ENCODE measurements at regions not wholly inside any gene's neighbourhood (a gene's known extent, or its start where the extent isn't known, plus 50 kb on each side); places are given as distances from the start of the nearest gene placed in this dataset.

- Mint-ChIP-seq H3K9me3 (peaks cover 0 to 17% (median 4%) of the 10 kb centered on the region in 3 donors), H3K27ac (no peak overlapping the region), H3K36me3 (peaks cover 2% of the 10 kb centered on the region), H3K27me3 (no peaks in the 10 kb centered on the region), H3K4me3 (no peak overlapping the region), H3K4me1 (no peaks in the 10 kb centered on the region)
These were observed 99.8 kb upstream of the KIF5B start for GRCh38 chr10:32156031-32156495.

GRCh38 chr10:32155075-32155516, 98.9 kb upstream of the KIF5B start:
- Mint-ChIP-seq H3K4me3 (no peak overlapping the region), H3K9me3 (peaks cover 0 to 17% (median 4%) of the 10 kb centered on the region in 3 donors), H3K4me1 (no peaks in the 10 kb centered on the region), H3K36me3 (peaks cover 2% of the 10 kb centered on the region), H3K27me3 (no peaks in the 10 kb centered on the region), H3K27ac (no peak overlapping the region)

- no peaks in the 10 kb centered on the region for H3K27me3 Mint-ChIP-seq
- peaks cover 0 to 17% (median 4%) of the 10 kb centered on the region in 3 donors for H3K9me3 Mint-ChIP-seq
- H3K4me1 Mint-ChIP-seq = peaks cover 0 to 2% (median 0%) of the 10 kb centered on the region in 3 donors
- H3K4me3 Mint-ChIP-seq = no peak overlapping the region
- no peak overlapping the region for H3K27ac Mint-ChIP-seq
- H3K36me3 Mint-ChIP-seq = peaks cover 4% of the 10 kb centered on the region
These were observed 97.7 kb upstream of the KIF5B start for GRCh38 chr10:32153931-32154330.

GRCh38 chr10:32153252-32153651, 97.0 kb upstream of the KIF5B start:
- Mint-ChIP-seq H3K4me3 (no peak overlapping the region), H3K36me3 (peaks cover 4% of the 10 kb centered on the region), H3K27ac (no peak overlapping the region), H3K4me1 (peaks cover 0 to 2% (median 0%) of the 10 kb centered on the region in 3 donors), H3K27me3 (no peaks in the 10 kb centered on the region), H3K9me3 (peaks cover 0 to 17% (median 4%) of the 10 kb centered on the region in 3 donors)

GRCh38 chr10:32151871-32152270, 95.6 kb upstream of the KIF5B start:
- Mint-ChIP-seq H3K9me3 (peaks cover 0 to 17% (median 4%) of the 10 kb centered on the region in 3 donors), H3K27ac (no peak overlapping the region), H3K36me3 (peaks cover 9% of the 10 kb centered on the region), H3K4me1 (peaks cover 0 to 2% (median 0%) of the 10 kb centered on the region in 3 donors), H3K4me3 (no peak overlapping the region), H3K27me3 (no peaks in the 10 kb centered on the region)

GRCh38 chr10:32150532-32151101, 94.4 kb upstream of the KIF5B start:
- Mint-ChIP-seq H3K4me1 (peaks cover 0 to 2% (median 0%) of the 10 kb centered on the region in 3 donors), H3K27me3 (no peaks in the 10 kb centered on the region), H3K27ac (no peak overlapping the region)

GRCh38 chr10:32149252-32149955, 93.2 kb upstream of the KIF5B start:
- H3K4me1 Mint-ChIP-seq = peaks cover 0 to 2% (median 0%) of the 10 kb centered on the region in 3 donors
- H3K36me3 Mint-ChIP-seq = peaks cover 10% of the 10 kb centered on the region
- H3K27ac Mint-ChIP-seq = no peak overlapping the region
- no peak overlapping the region for H3K4me3 Mint-ChIP-seq
- no peaks in the 10 kb centered on the region for H3K27me3 Mint-ChIP-seq
- peaks cover 0 to 8% (median 4%) of the 10 kb centered on the region in 3 donors for H3K9me3 Mint-ChIP-seq

More at GRCh38 chr10:32150532-32151101, 94.4 kb upstream of the KIF5B start:
- no peak overlapping the region for H3K4me3 Mint-ChIP-seq
- H3K36me3 Mint-ChIP-seq = peaks cover 9% of the 10 kb centered on the region
- H3K9me3 Mint-ChIP-seq = peaks cover 0 to 15% (median 4%) of the 10 kb centered on the region in 3 donors

GRCh38 chr10:32148864-32149251, 92.6 kb upstream of the KIF5B start:
- Mint-ChIP-seq H3K9me3 (peaks cover 0 to 8% (median 4%) of the 10 kb centered on the region in 3 donors), H3K4me3 (no peak overlapping the region), H3K36me3 (peaks cover 10% of the 10 kb centered on the region), H3K27me3 (no peaks in the 10 kb centered on the region), H3K4me1 (peaks cover 0 to 2% (median 0%) of the 10 kb centered on the region in 3 donors), H3K27ac (no peak overlapping the region)

GRCh38 chr10:32147730-32148129, 91.5 kb upstream of the KIF5B start:
- H3K27me3 Mint-ChIP-seq = no peaks in the 10 kb centered on the region

GRCh38 chr10:32146166-32146565, 89.9 kb upstream of the KIF5B start:
- Mint-ChIP-seq H3K27me3 (no peaks in the 10 kb centered on the region), H3K27ac (no peak overlapping the region), H3K4me3 (no peak overlapping the region), H3K9me3 (no peaks in the 10 kb centered on the region), H3K36me3 (peaks cover 9% of the 10 kb centered on the region), H3K4me1 (peaks cover 0 to 2% (median 0%) of the 10 kb centered on the region in 3 donors)

More at GRCh38 chr10:32147730-32148129, 91.5 kb upstream of the KIF5B start:
- Mint-ChIP-seq H3K36me3 (peaks cover 9% of the 10 kb centered on the region), H3K9me3 (no peaks in the 10 kb centered on the region), H3K4me3 (no peak overlapping the region), H3K4me1 (peaks cover 0 to 2% (median 0%) of the 10 kb centered on the region in 3 donors), H3K27ac (no peak overlapping the region)

- Mint-ChIP-seq H3K27ac (no peak overlapping the region), H3K4me1 (peaks cover 0 to 2% (median 0%) of the 10 kb centered on the region in 3 donors), H3K9me3 (peaks cover 0 to 2% (median 0%) of the 10 kb centered on the region in 3 donors), H3K27me3 (no peaks in the 10 kb centered on the region), H3K36me3 (peaks cover 9% of the 10 kb centered on the region), H3K4me3 (no peak overlapping the region)
These were observed 88.8 kb upstream of the KIF5B start for GRCh38 chr10:32144817-32145688.

GRCh38 chr10:32143302-32143847, 87.2 kb upstream of the KIF5B start:
- no peak overlapping the region for H3K4me3 Mint-ChIP-seq
- H3K27ac Mint-ChIP-seq = no peak overlapping the region
- peaks cover 6% of the 10 kb centered on the region for H3K36me3 Mint-ChIP-seq
- no peaks in the 10 kb centered on the region for H3K27me3 Mint-ChIP-seq
- H3K9me3 Mint-ChIP-seq = peaks cover 0 to 2% (median 0%) of the 10 kb centered on the region in 3 donors
- no peaks in the 10 kb centered on the region for H3K4me1 Mint-ChIP-seq

GRCh38 chr10:32142646-32143045, 86.4 kb upstream of the KIF5B start:
- Mint-ChIP-seq H3K9me3 (peaks cover 0 to 2% (median 0%) of the 10 kb centered on the region in 3 donors), H3K27ac (no peak overlapping the region), H3K36me3 (peaks cover 2% of the 10 kb centered on the region), H3K4me3 (no peak overlapping the region), H3K27me3 (no peaks in the 10 kb centered on the region), H3K4me1 (no peaks in the 10 kb centered on the region)

GRCh38 chr10:32141018-32141807, 85.0 kb upstream of the KIF5B start:
- Mint-ChIP-seq H3K27me3 (no peaks in the 10 kb centered on the region), H3K27ac (no peak overlapping the region), H3K9me3 (peaks cover 0 to 2% (median 0%) of the 10 kb centered on the region in 3 donors), H3K4me3 (no peak overlapping the region), H3K4me1 (no peaks in the 10 kb centered on the region), H3K36me3 (peaks cover 2% of the 10 kb centered on the region)

All from IgD-negative memory B cell (primary cell).